HG02943 (cell line): ENCODE measurements at regions not wholly inside any gene's neighbourhood (a gene's known extent, or its start where the extent isn't known, plus 50 kb on each side); places are given as distances from the start of the nearest gene placed in this dataset.
A peak's percentile ranks its signal among the peaks of the same experiment; 100 is the strongest.
"Not testable (repeated sequence)": the region's sequence is repeated elsewhere in the genome, so short reads cannot be mapped to it uniquely, and the experiment has no call there.

Source experiments
- ATAC-seq: cut with Tn5 transposase; IDR thresholded peaks from one replicate; pipeline ENCODE4 v1.9.1; 2021; ENCODE audit warnings: mild to moderate bottlenecking, low read depth, moderate library complexity; ENCODE audit not compliant: unreplicated experiment

GRCh38 chr4:124846306-124846705 lies 133.8 kb upstream of the ANKRD50 start:
- ATAC-seq = no peak

- no peak for ATAC-seq
These were observed 127.4 kb upstream of the ANKRD50 start for GRCh38 chr4:124839786-124840390.

GRCh38 chr4:124833831-124834505 lies 121.4 kb upstream of the ANKRD50 start:
- ATAC-seq = no peak

- ATAC-seq = no peak
These were observed 115.8 kb upstream of the ANKRD50 start for GRCh38 chr4:124828382-124828781.

- ATAC-seq = no peak
These were observed 105.0 kb upstream of the ANKRD50 start for GRCh38 chr4:124817531-124817930.

GRCh38 chr4:124812203-124812602 lies 99.7 kb upstream of the ANKRD50 start:
- ATAC-seq = not testable (repeated sequence)

- no peak for ATAC-seq
These were observed 98.3 kb upstream of the ANKRD50 start for GRCh38 chr4:124810827-124811226.

GRCh38 chr4:124807421-124807820 lies 94.9 kb upstream of the ANKRD50 start:
- ATAC-seq = no peak

GRCh38 chr4:124806403-124806802 lies 93.9 kb upstream of the ANKRD50 start:
- ATAC-seq = no peak

- ATAC-seq = peak; percentile 86
These were observed 92.1 kb upstream of the ANKRD50 start for GRCh38 chr4:124804584-124804983.

- ATAC-seq = peak; percentile 12
These were observed 91.5 kb upstream of the ANKRD50 start for GRCh38 chr4:124804041-124804440.

GRCh38 chr4:124803641-124804040 lies 91.1 kb upstream of the ANKRD50 start:
- ATAC-seq = peak; percentile 57

- ATAC-seq = no peak
These were observed 90.5 kb upstream of the ANKRD50 start for GRCh38 chr4:124803026-124803425.

- ATAC-seq = no peak
These were observed 84.7 kb upstream of the ANKRD50 start for GRCh38 chr4:124797223-124797622.

- ATAC-seq = no peak
These were observed 77.9 kb upstream of the ANKRD50 start for GRCh38 chr4:124790471-124790870.

GRCh38 chr4:124786634-124787033 lies 74.1 kb upstream of the ANKRD50 start:
- ATAC-seq = no peak

- ATAC-seq = no peak
These were observed 73.1 kb upstream of the ANKRD50 start for GRCh38 chr4:124785645-124786044.

- no peak for ATAC-seq
These were observed 71.3 kb upstream of the ANKRD50 start for GRCh38 chr4:124783847-124784246.

GRCh38 chr4:124777007-124777406 lies 64.5 kb upstream of the ANKRD50 start:
- ATAC-seq = no peak

- no peak for ATAC-seq
These were observed 56.2 kb upstream of the ANKRD50 start for GRCh38 chr4:124768596-124769365.

GRCh38 chr4:124762956-124763355 lies 50.4 kb upstream of the ANKRD50 start:
- no peak for ATAC-seq
